ENCODE measurements at regions not wholly inside any gene's neighbourhood (a gene's known extent, or its start where the extent isn't known, plus 50 kb on each side); places are given as distances from the start of the nearest gene placed in this dataset.

- no peak for TF ChIP-seq EP300 (IDR thresholded peaks at IDR 0.05; ENCODE audit: borderline replicate concordance)
- TF ChIP-seq YY1 (IDR thresholded peaks at IDR 0.05; ENCODE audit: low read depth) = no peak
- TF ChIP-seq USF1 (IDR thresholded peaks at IDR 0.05) = no peak
- TF ChIP-seq RAD21 (IDR thresholded peaks at IDR 0.05; ENCODE audit: low read depth) = no peak
- TF ChIP-seq FOXM1 (IDR thresholded peaks at IDR 0.05; ENCODE audit: borderline replicate concordance, low read depth) = no peak
- no peak for TF ChIP-seq REST (IDR thresholded peaks at IDR 0.05; ENCODE audit: low read depth)
- TF ChIP-seq TEAD4 (IDR thresholded peaks at IDR 0.05) = no peak
- no peak for TF ChIP-seq TCF12 (IDR thresholded peaks at IDR 0.05; ENCODE audit: low read depth)
- no peak for TF ChIP-seq NFIC (IDR thresholded peaks at IDR 0.05)
- TF ChIP-seq ZBTB7A (IDR thresholded peaks at IDR 0.05; ENCODE audit: low read depth) = no peak
- TF ChIP-seq CEBPB (IDR thresholded peaks at IDR 0.05) = no peak
- no peak for TF ChIP-seq EGR1 (IDR thresholded peaks at IDR 0.05)
- TF ChIP-seq MAX (IDR thresholded peaks at IDR 0.05) = no peak
Observed at GRCh38 chr2:140138736-140139135, 1358.5 kb upstream of the NXPH2 start.

GRCh38 chr2:140136861-140137260, 1356.7 kb upstream of the NXPH2 start:
- TF ChIP-seq FOXM1 (IDR thresholded peaks at IDR 0.05; ENCODE audit: borderline replicate concordance, low read depth) = no peak
- TF ChIP-seq TAF1 (IDR thresholded peaks at IDR 0.05; ENCODE audit: low read depth) = no peak
- no peak for TF ChIP-seq NFIC (IDR thresholded peaks at IDR 0.05)
- no peak for TF ChIP-seq USF1 (IDR thresholded peaks at IDR 0.05)
- TF ChIP-seq MAX (IDR thresholded peaks at IDR 0.05) = no peak
- no peak for TF ChIP-seq CREB1 (IDR thresholded peaks at IDR 0.05; ENCODE audit: low read depth)
- TF ChIP-seq YY1 (IDR thresholded peaks at IDR 0.05; ENCODE audit: low read depth) = no peak

GRCh38 chr2:140136366-140136765, 1356.2 kb upstream of the NXPH2 start:
- TF ChIP-seq TEAD4 (IDR thresholded peaks at IDR 0.05) (no peak), NFIC (IDR thresholded peaks at IDR 0.05) (no peak), TAF1 (IDR thresholded peaks at IDR 0.05; ENCODE audit: low read depth) (no peak), ZBTB7A (IDR thresholded peaks at IDR 0.05; ENCODE audit: low read depth) (no peak), MAX (IDR thresholded peaks at IDR 0.05) (no peak), EP300 (IDR thresholded peaks at IDR 0.05; ENCODE audit: borderline replicate concordance) (no peak), TCF12 (IDR thresholded peaks at IDR 0.05; ENCODE audit: low read depth) (no peak), REST (IDR thresholded peaks at IDR 0.05; ENCODE audit: low read depth) (no peak), EGR1 (IDR thresholded peaks at IDR 0.05) (no peak), CEBPB (IDR thresholded peaks at IDR 0.05) (no peak), CREB1 (IDR thresholded peaks at IDR 0.05; ENCODE audit: low read depth) (no peak), FOXM1 (IDR thresholded peaks at IDR 0.05; ENCODE audit: borderline replicate concordance, low read depth) (no peak), RAD21 (IDR thresholded peaks at IDR 0.05; ENCODE audit: low read depth) (no peak), YY1 (IDR thresholded peaks at IDR 0.05; ENCODE audit: low read depth) (no peak), USF1 (IDR thresholded peaks at IDR 0.05) (no peak)

- TF ChIP-seq EGR1 (IDR thresholded peaks at IDR 0.05) = no peak
- no peak for TF ChIP-seq EP300 (IDR thresholded peaks at IDR 0.05; ENCODE audit: borderline replicate concordance)
- TF ChIP-seq FOXM1 (IDR thresholded peaks at IDR 0.05; ENCODE audit: borderline replicate concordance, low read depth) = no peak
- TF ChIP-seq TAF1 (IDR thresholded peaks at IDR 0.05; ENCODE audit: low read depth) = no peak
- no peak for TF ChIP-seq CEBPB (IDR thresholded peaks at IDR 0.05)
- TF ChIP-seq NFIC (IDR thresholded peaks at IDR 0.05) = no peak
- no peak for TF ChIP-seq TEAD4 (IDR thresholded peaks at IDR 0.05)
- no peak for TF ChIP-seq RAD21 (IDR thresholded peaks at IDR 0.05; ENCODE audit: low read depth)
- no peak for TF ChIP-seq MAX (IDR thresholded peaks at IDR 0.05)
Observed at GRCh38 chr2:140128909-140129308, 1348.7 kb upstream of the NXPH2 start.

- no peak for TF ChIP-seq YY1 (IDR thresholded peaks at IDR 0.05; ENCODE audit: low read depth)
- no peak for TF ChIP-seq EP300 (IDR thresholded peaks at IDR 0.05; ENCODE audit: borderline replicate concordance)
- TF ChIP-seq NFIC (IDR thresholded peaks at IDR 0.05) = no peak
- no peak for TF ChIP-seq TAF1 (IDR thresholded peaks at IDR 0.05; ENCODE audit: low read depth)
- TF ChIP-seq MAX (IDR thresholded peaks at IDR 0.05) = no peak
- TF ChIP-seq TEAD4 (IDR thresholded peaks at IDR 0.05) = no peak
- no peak for TF ChIP-seq EGR1 (IDR thresholded peaks at IDR 0.05)
- no peak for TF ChIP-seq FOXM1 (IDR thresholded peaks at IDR 0.05; ENCODE audit: borderline replicate concordance, low read depth)
- TF ChIP-seq REST (IDR thresholded peaks at IDR 0.05; ENCODE audit: low read depth) = no peak
- no peak for TF ChIP-seq ZBTB7A (IDR thresholded peaks at IDR 0.05; ENCODE audit: low read depth)
- no peak for TF ChIP-seq CEBPB (IDR thresholded peaks at IDR 0.05)
- no peak for TF ChIP-seq TCF12 (IDR thresholded peaks at IDR 0.05; ENCODE audit: low read depth)
- no peak for TF ChIP-seq CREB1 (IDR thresholded peaks at IDR 0.05; ENCODE audit: low read depth)
- no peak for TF ChIP-seq RAD21 (IDR thresholded peaks at IDR 0.05; ENCODE audit: low read depth)
- no peak for TF ChIP-seq USF1 (IDR thresholded peaks at IDR 0.05)
Observed at GRCh38 chr2:140122001-140122400, 1341.8 kb upstream of the NXPH2 start.

All from Ishikawa (cell line).